IMR-90 (cell line): ENCODE measurements at regions not wholly inside any gene's neighbourhood (a gene's known extent, or its start where the extent isn't known, plus 50 kb on each side); places are given as distances from the start of the nearest gene placed in this dataset.

Experiments used
- ATAC-seq: fragments of 200-7000 bp; cut with Tn5 transposase; 2 replicates; pipeline ENCODE4 v1.9.1; 2020; ENCODE audit warnings: low read depth, mild to moderate bottlenecking, moderate library complexity
- BruUV-seq: library from RNA; stranded (reverse); fragments of 400-500 nt; replicated peaks from 2 replicates; lab custom pipeline; 2021; lab: Mats Ljungman, UMichigan
- CTCF ChIA-PET: fragments of 300-600 bp; formaldehyde crosslinking; extraction: SDS; loops from one replicate; lab custom pipeline; 2021; ENCODE audit warnings: antibody characterized with exemption; lab: Yijun Ruan, JAX
- POLR2A ChIA-PET: fragments of 300-600 bp; sonication (Branson Sonifier 250); formaldehyde crosslinking; loops from one replicate; lab custom pipeline; 2022; ENCODE audit warnings: antibody characterized with exemption; ENCODE audit not compliant: unreplicated experiment; lab: Charles Lee
- DNase-seq: peaks from one replicate; pipeline ENCODE4 v3.0.0; 2013
- H2AFZ ChIP-seq: replicated peaks from 2 replicates; pipeline ENCODE3; 2013; ENCODE audit warnings: low read length, mild to moderate bottlenecking; ENCODE audit not compliant: poor library complexity
- H2AK5ac ChIP-seq: 2 replicates; pipeline ENCODE4 v1.6.1; 2013; ENCODE audit warnings: low read depth, low read length, inconsistent platforms
- H2AK9ac ChIP-seq: replicated peaks from 2 replicates; pipeline ENCODE3; 2013; ENCODE audit warnings: mild to moderate bottlenecking, low read depth, low read length, moderate library complexity; ENCODE audit not compliant: poor library complexity
- H2BK120ac ChIP-seq: 2 replicates; pipeline ENCODE4 v1.6.1; 2013; ENCODE audit warnings: low read depth, low read length, inconsistent platforms
- H2BK15ac ChIP-seq: 3 replicates; pipeline ENCODE4 v1.6.1; 2013; ENCODE audit warnings: low read depth, low read length, inconsistent platforms
- H2BK20ac ChIP-seq: 2 replicates; pipeline ENCODE4 v1.6.1; 2013; ENCODE audit warnings: low read depth, mild to moderate bottlenecking, inconsistent platforms, low read length, moderate library complexity
- H2BK5ac ChIP-seq: 2 replicates; pipeline ENCODE4 v1.6.1; 2013; ENCODE audit warnings: mild to moderate bottlenecking, low read depth, low read length, inconsistent platforms; ENCODE audit not compliant: poor library complexity, severe bottlenecking
- H3K14ac ChIP-seq: replicated peaks from 2 replicates; pipeline ENCODE4 v1.6.1; 2013; ENCODE audit warnings: low read depth, low read length, inconsistent platforms
- H3K18ac ChIP-seq: 2 replicates; pipeline ENCODE4 v1.6.1; 2013; ENCODE audit warnings: low read depth, low read length, control low read depth
- H3K23ac ChIP-seq: 2 replicates; pipeline ENCODE4 v1.6.1; 2013; ENCODE audit warnings: low read depth, low read length, inconsistent platforms
- H3K27ac ChIP-seq: 2 replicates; pipeline ENCODE4 v1.5.1; 2013; ENCODE audit warnings: mild to moderate bottlenecking, control low read depth, low read length; ENCODE audit not compliant: insufficient read depth
- H3K27me3 ChIP-seq: 2 replicates; pipeline ENCODE4 v1.6.1; 2013; ENCODE audit warnings: low read length; ENCODE audit not compliant: control insufficient read depth, insufficient read depth
- H3K36me3 ChIP-seq: 2 replicates; pipeline ENCODE4 v1.6.1; 2013; ENCODE audit warnings: low read length, mixed read lengths; ENCODE audit not compliant: control insufficient read depth, insufficient read depth
- H3K4ac ChIP-seq: 2 replicates; pipeline ENCODE4 v1.6.1; 2013; ENCODE audit warnings: low read depth, low read length, inconsistent platforms
- H3K4me1 ChIP-seq: 2 replicates; pipeline ENCODE4 v1.6.1; 2013; ENCODE audit warnings: low read length, mixed read lengths; ENCODE audit not compliant: control insufficient read depth, insufficient read depth
- H3K4me2 ChIP-seq: 2 replicates; pipeline ENCODE4 v1.6.1; 2013; ENCODE audit warnings: low read depth, mild to moderate bottlenecking, control low read depth, low read length, moderate library complexity
- H3K4me3 ChIP-seq: 2 replicates; pipeline ENCODE4 v1.5.1; 2013; ENCODE audit warnings: low read depth, mild to moderate bottlenecking, control low read depth, low read length, moderate library complexity; ENCODE audit not compliant: insufficient read depth
- H3K56ac ChIP-seq: 2 replicates; pipeline ENCODE4 v1.6.1; 2013; ENCODE audit warnings: low read length, inconsistent platforms; ENCODE audit not compliant: insufficient read depth; ENCODE audit errors: extremely low read depth
- H3K79me1 ChIP-seq, 2 experiments: 2 replicates each; pipeline ENCODE4 v1.6.1; 2013; ENCODE audit warnings: low read length in 2 of 2, inconsistent platforms in 1 of 2, low read depth in 1 of 2
- H3K9ac ChIP-seq: 2 replicates; pipeline ENCODE4 v1.6.1; 2013; ENCODE audit warnings: low read depth, low read length, control low read depth
- H3K9me1 ChIP-seq: 2 replicates; pipeline ENCODE4 v1.6.1; 2013; ENCODE audit warnings: low read length, inconsistent platforms; ENCODE audit not compliant: insufficient read depth
- H3K9me3 ChIP-seq: 2 replicates; pipeline ENCODE4 v1.6.1; 2013; ENCODE audit warnings: low read length; ENCODE audit not compliant: control insufficient read depth, insufficient read depth
- H4K20me1 ChIP-seq: 2 replicates; pipeline ENCODE4 v1.6.1; 2013; ENCODE audit warnings: low read length, inconsistent platforms; ENCODE audit not compliant: insufficient read depth
- H4K5ac ChIP-seq: 2 replicates; pipeline ENCODE4 v1.6.1; 2013; ENCODE audit warnings: mild to moderate bottlenecking, low read depth, low read length, control low read depth
- H4K8ac ChIP-seq, 2 experiments: 2 replicates each; pipeline ENCODE4 v1.6.1; 2013; ENCODE audit warnings: low read depth in 2 of 2, low read length in 2 of 2, control low read depth in 1 of 2, inconsistent platforms in 1 of 2
- H4K91ac ChIP-seq: 2 replicates; pipeline ENCODE4 v1.6.1; 2013; ENCODE audit warnings: low read depth, low read length, inconsistent platforms; ENCODE audit not compliant: insufficient read depth
- BHLHE40 ChIP-seq: fragments of 150-350 bp; IDR thresholded peaks from 2 replicates; pipeline ENCODE4 v1.6.1; 2016; ENCODE audit warnings: mild to moderate bottlenecking, low read depth, low read length
- CEBPB ChIP-seq: IDR thresholded peaks from 2 replicates; pipeline ENCODE4 v1.6.1; 2012; ENCODE audit warnings: low read depth, low read length, improper control_type of control experiment
- CHD1 ChIP-seq: IDR thresholded peaks from 2 replicates; pipeline ENCODE4 v1.6.1; 2012; ENCODE audit warnings: low read depth, low read length, improper control_type of control experiment
- FOS ChIP-seq: fragments of 150-350 bp; IDR thresholded peaks from 2 replicates; pipeline ENCODE4 v1.6.1; 2016; ENCODE audit warnings: low read depth, low read length
- MAFK ChIP-seq: IDR thresholded peaks from 2 replicates; pipeline ENCODE4 v1.6.1; 2012; ENCODE audit warnings: low read depth, low read length, improper control_type of control experiment
- MAZ ChIP-seq: IDR thresholded peaks from 2 replicates; pipeline ENCODE4 v1.6.1; 2012; ENCODE audit warnings: low read depth, mild to moderate bottlenecking, low read length, improper control_type of control experiment, moderate library complexity, borderline replicate concordance
- NFE2L2 ChIP-seq: fragments of 150-350 bp; IDR thresholded peaks from 2 replicates; pipeline ENCODE4 v1.6.1; 2016; ENCODE audit warnings: low read depth, mild to moderate bottlenecking, low read length
- RAD21 ChIP-seq: IDR thresholded peaks from 2 replicates; pipeline ENCODE4 v1.6.1; 2012; ENCODE audit warnings: low read length, improper control_type of control experiment
- SMC3 ChIP-seq: fragments of 150-350 bp; IDR thresholded peaks from 2 replicates; pipeline ENCODE4 v1.6.1; 2016; ENCODE audit warnings: low read depth, mild to moderate bottlenecking, antibody characterized with exemption, low read length, moderate library complexity
- WGBS, 2 experiments: methylation state at CpG; one replicate each; pipeline versions ENCODE4 v1.1.5 to v1.1.7; 2013; ENCODE audit warnings: missing lambda C conversion rate in 2 of 2; ENCODE audit not compliant: insufficient read length in 1 of 2; ENCODE audit errors: extremely low coverage in 2 of 2; 5-methylcytosine and 5-hydroxymethylcytosine counted together
- dilution Hi-C: fragments of 300-500 bp; cut with HindIII; formaldehyde crosslinking; loops from one replicate; pipeline ENCODE4 v1.14.3; 2018; ENCODE audit warnings: low sequenced_read_pairs; ENCODE audit not compliant: unreplicated experiment
- in situ Hi-C: fragments of 300-500 bp; cut with MboI; formaldehyde crosslinking; loops from 3 replicates; pipeline ENCODE4 v1.14.3; 2019; ENCODE audit warnings: low sequenced_read_pairs, inconsistent platforms, mixed read lengths
- intact Hi-C: fragments of 100-400 bp; cut with micrococcal nuclease; formaldehyde crosslinking; loops from 2 replicates; pipeline ENCODE4 v1.10.0; 2022
- TF ChIP-seq, protein P1 (sequence below): conservative IDR thresholded peaks from 2 replicates; pipeline ENCODE4 v1.5.1; 2012; ENCODE audit warnings: mild to moderate bottlenecking, low read depth, low read length, improper control_type of control experiment
- TF ChIP-seq, protein P2 (sequence below): fragments of 150-350 bp; IDR thresholded peaks from 2 replicates; pipeline ENCODE4 v1.6.1; 2016; ENCODE audit warnings: low read depth, mild to moderate bottlenecking, low read length, moderate library complexity, borderline replicate concordance

- no peak for ATAC-seq
- no peak overlapping the region for H2BK5ac ChIP-seq
These were observed 348.9 kb downstream of the TGFB2 start for GRCh38 chr1:218694085-218694484.

More at GRCh38 chr1:218694085-218694484, 348.9 kb downstream of the TGFB2 start:
- intact Hi-C loops = no loop called here
- H4K8ac ChIP-seq = no peak overlapping the region
- H3K79me1 ChIP-seq = no peaks in the 10 kb centered on the region
- no peak overlapping the region for H3K4me2 ChIP-seq
- H3K4me1 ChIP-seq = 0 out of 2 replicates have a peak, but pooled peaks cover 2% of the 10 kb centered on the region
- ChIA-PET POLR2A (no interaction called here), CTCF (interaction anchor here (1.1 to 1.8 kb wide), 2 partner anchors 9 to 11 kb away, joined by 3 to 5 read pairs; no protein-coding TSS in a partner anchor)
- TF ChIP-seq MAFK (no peak), BHLHE40 (no peak), FOS (no peak), MAZ (no peak), RAD21 (no peak), NFE2L2 (no peak), SMC3 (no peak), CEBPB (no peak), CHD1 (no peak)
- TF ChIP-seq, protein P1, sequence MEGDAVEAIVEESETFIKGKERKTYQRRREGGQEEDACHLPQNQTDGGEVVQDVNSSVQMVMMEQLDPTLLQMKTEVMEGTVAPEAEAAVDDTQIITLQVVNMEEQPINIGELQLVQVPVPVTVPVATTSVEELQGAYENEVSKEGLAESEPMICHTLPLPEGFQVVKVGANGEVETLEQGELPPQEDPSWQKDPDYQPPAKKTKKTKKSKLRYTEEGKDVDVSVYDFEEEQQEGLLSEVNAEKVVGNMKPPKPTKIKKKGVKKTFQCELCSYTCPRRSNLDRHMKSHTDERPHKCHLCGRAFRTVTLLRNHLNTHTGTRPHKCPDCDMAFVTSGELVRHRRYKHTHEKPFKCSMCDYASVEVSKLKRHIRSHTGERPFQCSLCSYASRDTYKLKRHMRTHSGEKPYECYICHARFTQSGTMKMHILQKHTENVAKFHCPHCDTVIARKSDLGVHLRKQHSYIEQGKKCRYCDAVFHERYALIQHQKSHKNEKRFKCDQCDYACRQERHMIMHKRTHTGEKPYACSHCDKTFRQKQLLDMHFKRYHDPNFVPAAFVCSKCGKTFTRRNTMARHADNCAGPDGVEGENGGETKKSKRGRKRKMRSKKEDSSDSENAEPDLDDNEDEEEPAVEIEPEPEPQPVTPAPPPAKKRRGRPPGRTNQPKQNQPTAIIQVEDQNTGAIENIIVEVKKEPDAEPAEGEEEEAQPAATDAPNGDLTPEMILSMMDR = no peak
- TF ChIP-seq, protein P2, sequence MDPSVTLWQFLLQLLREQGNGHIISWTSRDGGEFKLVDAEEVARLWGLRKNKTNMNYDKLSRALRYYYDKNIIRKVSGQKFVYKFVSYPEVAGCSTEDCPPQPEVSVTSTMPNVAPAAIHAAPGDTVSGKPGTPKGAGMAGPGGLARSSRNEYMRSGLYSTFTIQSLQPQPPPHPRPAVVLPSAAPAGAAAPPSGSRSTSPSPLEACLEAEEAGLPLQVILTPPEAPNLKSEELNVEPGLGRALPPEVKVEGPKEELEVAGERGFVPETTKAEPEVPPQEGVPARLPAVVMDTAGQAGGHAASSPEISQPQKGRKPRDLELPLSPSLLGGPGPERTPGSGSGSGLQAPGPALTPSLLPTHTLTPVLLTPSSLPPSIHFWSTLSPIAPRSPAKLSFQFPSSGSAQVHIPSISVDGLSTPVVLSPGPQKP = no peak
- H3K9ac ChIP-seq = no peak overlapping the region
- H3K56ac ChIP-seq = no peak overlapping the region
- H3K4me3 ChIP-seq = no peak overlapping the region
- no peak overlapping the region for H2AK9ac ChIP-seq
- H4K91ac ChIP-seq = no peak overlapping the region
- no peaks in the 10 kb centered on the region for H4K20me1 ChIP-seq
- BruUV-seq = no TSS peak
- no peak overlapping the region for H2BK20ac ChIP-seq
- H3K27ac ChIP-seq = no peak overlapping the region
- dilution Hi-C loops = no loop called here
- no peak overlapping the region for H3K4ac ChIP-seq
- H4K5ac ChIP-seq = no peak overlapping the region
- in situ Hi-C loops = no loop called here
- H3K36me3 ChIP-seq = no peaks in the 10 kb centered on the region
- H3K9me3 ChIP-seq = peaks cover 4% of the 10 kb centered on the region
- no peak overlapping the region for H2BK120ac ChIP-seq
- no peak for DNase-seq
- WGBS, 2 experiments = 100% methylated on average over 2 of the region's 3 CpGs; no CpG with 5 or more reads in 1 of the 2 experiments
- H2AFZ ChIP-seq = no peak overlapping the region
- H3K9me1 ChIP-seq = no peaks in the 10 kb centered on the region
- no peak overlapping the region for H2AK5ac ChIP-seq
- no peak overlapping the region for H2BK15ac ChIP-seq
- no peaks in the 10 kb centered on the region for H3K27me3 ChIP-seq
- no peak overlapping the region for H3K18ac ChIP-seq
- no peak overlapping the region for H3K14ac ChIP-seq
- H3K23ac ChIP-seq = no peak overlapping the region
